Hepatocyte (in vitro differentiated cells): ENCODE measurements at regions not wholly inside any gene's neighbourhood (a gene's known extent, or its start where the extent isn't known, plus 50 kb on each side); places are given as distances from the start of the nearest gene placed in this dataset.

Experiments
- CTCF ChIP-seq: fragments of 200-600 bp; sonication (generic); IDR thresholded peaks from 2 replicates; pipeline ENCODE4 v1.5.1; 2016; ENCODE audit warnings: antibody characterized with exemption, mild to moderate bottlenecking; ENCODE audit not compliant: poor library complexity
- EZH2 ChIP-seq: fragments of 200-600 bp; sonication (generic); IDR thresholded peaks from 2 replicates; pipeline ENCODE4 v1.6.1; 2016; ENCODE audit warnings: antibody characterized with exemption, mild to moderate bottlenecking, borderline replicate concordance
- EZH2phosphoT487 ChIP-seq: fragments of 200-600 bp; sonication (generic); IDR thresholded peaks from one replicate; pipeline ENCODE4 v1.6.1; 2018; ENCODE audit warnings: antibody characterized with exemption, mild to moderate bottlenecking, low read depth, moderate library complexity; ENCODE audit not compliant: unreplicated experiment, severe bottlenecking

DNA sequence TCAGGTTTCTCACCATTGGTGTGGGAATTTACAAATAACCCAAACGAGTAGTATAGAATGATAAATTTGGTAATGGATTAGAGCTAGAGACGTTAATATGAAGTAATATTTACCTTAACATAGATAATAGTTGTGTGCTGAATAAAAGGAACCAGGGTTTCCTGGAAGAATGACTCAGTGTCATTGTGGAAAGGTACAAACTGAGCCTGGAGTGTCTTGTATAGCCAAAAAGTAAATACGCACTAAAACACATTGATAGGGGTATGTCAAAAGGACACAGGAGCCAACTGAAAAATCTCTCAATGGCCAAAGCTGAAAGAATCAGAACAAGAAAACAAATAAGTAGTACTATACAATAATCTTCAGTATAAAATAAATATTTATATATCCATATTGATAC, 363.5 kb downstream of the SLCO4C1 start:
- no peak for TF ChIP-seq CTCF
- no peak for TF ChIP-seq EZH2phosphoT487
- no peak for TF ChIP-seq EZH2
